ENCODE measurements at regions not wholly inside any gene's neighbourhood (a gene's known extent, or its start where the extent isn't known, plus 50 kb on each side); places are given as distances from the start of the nearest gene placed in this dataset.

- H3K4me1 Mint-ChIP-seq, result peaks cover 3% of the 10 kb centered on the region
- TF ChIP-seq CTCF (IDR thresholded peaks at IDR 0.05; ENCODE audit: unreplicated experiment in 3 of 3), result no peak
- H3K4me3 Mint-ChIP-seq, result no peak overlapping the region
- H3K9me3 Mint-ChIP-seq, result peaks cover 6% of the 10 kb centered on the region
- no peaks in the 10 kb centered on the region for H3K36me3 Mint-ChIP-seq (ENCODE audit: low read depth)
- peak overlapping the region in 1 of 3 experiments; percentile 23 for H3K27ac Mint-ChIP-seq
- peaks cover 3% of the 10 kb centered on the region for H3K27me3 Mint-ChIP-seq (ENCODE audit: low read depth)
Observed at GRCh38 chr12:102601621-102602020, 121.3 kb upstream of the IGF1 start.

- Mint-ChIP-seq H3K9me3 (no peaks in the 10 kb centered on the region), H3K27ac (no peak overlapping the region), H3K27me3 (ENCODE audit: low read depth) (peaks cover 3% of the 10 kb centered on the region), H3K4me1 (no peaks in the 10 kb centered on the region), H3K4me3 (no peak overlapping the region), H3K36me3 (ENCODE audit: low read depth) (no peaks in the 10 kb centered on the region)
- no peak for TF ChIP-seq CTCF (IDR thresholded peaks at IDR 0.05; ENCODE audit: unreplicated experiment in 3 of 3)
Observed at GRCh38 chr12:102596687-102597086, 116.3 kb upstream of the IGF1 start.

- no peak for TF ChIP-seq CTCF (IDR thresholded peaks at IDR 0.05; ENCODE audit: unreplicated experiment in 3 of 3)
- Mint-ChIP-seq H3K4me1 (peaks cover 1% of the 10 kb centered on the region), H3K27ac (no peak overlapping the region), H3K9me3 (no peaks in the 10 kb centered on the region), H3K4me3 (no peak overlapping the region), H3K36me3 (ENCODE audit: low read depth) (no peaks in the 10 kb centered on the region), H3K27me3 (ENCODE audit: low read depth) (peaks cover 3% of the 10 kb centered on the region)
Observed at GRCh38 chr12:102596031-102596430, 115.7 kb upstream of the IGF1 start.

GRCh38 chr12:102595315-102595714 lies 115.0 kb upstream of the IGF1 start:
- H3K9me3 Mint-ChIP-seq, result no peaks in the 10 kb centered on the region
- H3K36me3 Mint-ChIP-seq (ENCODE audit: low read depth), result no peaks in the 10 kb centered on the region
- H3K27ac Mint-ChIP-seq, result no peak overlapping the region
- peaks cover 7% of the 10 kb centered on the region for H3K4me1 Mint-ChIP-seq
- no peak overlapping the region for H3K4me3 Mint-ChIP-seq
- peaks cover 3% of the 10 kb centered on the region for H3K27me3 Mint-ChIP-seq (ENCODE audit: low read depth)
- no peak for TF ChIP-seq CTCF (IDR thresholded peaks at IDR 0.05; ENCODE audit: unreplicated experiment in 3 of 3)

GRCh38 chr12:102593134-102593533 lies 112.8 kb upstream of the IGF1 start:
- Mint-ChIP-seq H3K4me1 (peaks cover 7% of the 10 kb centered on the region), H3K27me3 (ENCODE audit: low read depth) (peaks cover 3% of the 10 kb centered on the region), H3K36me3 (ENCODE audit: low read depth) (no peaks in the 10 kb centered on the region), H3K4me3 (no peak overlapping the region), H3K9me3 (no peaks in the 10 kb centered on the region), H3K27ac (no peak overlapping the region)
- no peak for TF ChIP-seq CTCF (IDR thresholded peaks at IDR 0.05; ENCODE audit: unreplicated experiment in 3 of 3)

GRCh38 chr12:102592134-102592533 lies 111.8 kb upstream of the IGF1 start:
- Mint-ChIP-seq H3K4me3 (no peak overlapping the region), H3K9me3 (no peaks in the 10 kb centered on the region), H3K27me3 (ENCODE audit: low read depth) (peaks cover 3% of the 10 kb centered on the region), H3K4me1 (peaks cover 7% of the 10 kb centered on the region), H3K27ac (no peak overlapping the region), H3K36me3 (ENCODE audit: low read depth) (no peaks in the 10 kb centered on the region)
- TF ChIP-seq CTCF (IDR thresholded peaks at IDR 0.05; ENCODE audit: unreplicated experiment in 3 of 3), result no peak
